Heart right ventricle (tissue), 16 donors: ENCODE measurements at regions not wholly inside any gene's neighbourhood (a gene's known extent, or its start where the extent isn't known, plus 50 kb on each side); places are given as distances from the start of the nearest gene placed in this dataset.

Experiments
- ATAC-seq, 8 donors: fragments of 200-7000 bp; cut with Tn5 transposase; one replicate each; pipeline ENCODE4 v1.9.1; 2020; ENCODE audit warnings: mild to moderate bottlenecking in 8 of 8, moderate library complexity in 8 of 8, moderate number of reproducible peaks in 1 of 8
- DNase-seq, 2 donors: peaks; one replicate each; pipeline ENCODE4 v3.0.0-alpha.2; 2020
- H3K27ac ChIP-seq, 10 donors: fragments of 200-600 bp; sonication (generic) in 2 of 10; one replicate each; pipeline versions ENCODE4 v1.5.0 to v1.8.0; 2020 to 2022; ENCODE audit warnings: mild to moderate bottlenecking in 3 of 10
- H3K27me3 ChIP-seq, 7 donors: fragments of 200-600 bp; one replicate each; pipeline ENCODE4 v1.8.0; 2021 to 2022; ENCODE audit warnings: mild to moderate bottlenecking in 2 of 7
- H3K36me3 ChIP-seq, 9 donors: fragments of 200-600 bp; sonication (generic) in 1 of 9; one replicate each; pipeline versions ENCODE4 v1.5.0 to v1.8.0; 2020 to 2022; ENCODE audit warnings: mild to moderate bottlenecking in 2 of 9
- H3K4me1 ChIP-seq, 9 donors: fragments of 200-600 bp; sonication (generic) in 1 of 9; one replicate each; pipeline versions ENCODE4 v1.5.0 to v1.8.0; 2020 to 2022; ENCODE audit warnings: mild to moderate bottlenecking in 4 of 9
- H3K4me3 ChIP-seq, 10 donors: fragments of 200-600 bp; sonication (generic) in 2 of 10; one replicate each; pipeline versions ENCODE4 v1.5.0 to v1.8.0; 2020 to 2022; ENCODE audit warnings: mild to moderate bottlenecking in 7 of 10, moderate library complexity in 2 of 10
- H3K9me3 ChIP-seq, 11 donors: fragments of 200-600 bp in 10 of 11; sonication (generic) in 2 of 11; one replicate each; pipeline versions ENCODE4 v1.5.0 to v1.8.0; 2013 to 2022; ENCODE audit warnings: mild to moderate bottlenecking in 2 of 11, control low read depth in 1 of 11, moderate library complexity in 1 of 11
- WGBS, 2 donors: extraction: QIAGEN DNeasy Blood & Tissue Kit; methylation state at CpG; one replicate each; pipeline ENCODE4 v1.1.7; 2013; ENCODE audit warnings: inconsistent platforms in 1 of 2; 5-methylcytosine and 5-hydroxymethylcytosine counted together
- intact Hi-C, 10 donors: fragments of 100-400 bp; cut with DNase I; formaldehyde crosslinking; loops; one replicate each; pipeline versions ENCODE4 v1.11.1 to v1.14.2; 2022
- TF ChIP-seq, protein P1 (sequence below), 9 donors: fragments of 200-600 bp; sonication (generic) in 2 of 9; IDR thresholded peaks; one replicate each; pipeline versions ENCODE4 v1.5.0 to v1.8.0; 2021 to 2022; ENCODE audit warnings: antibody characterized with exemption in 9 of 9, mild to moderate bottlenecking in 5 of 9, moderate library complexity in 1 of 9
- donor health status: Arrhythmogenic right ventricular cardiomyopathy.
- donor health status: ischemic (EF 13 %, LVEDD 7.1; RV severe dilation, severe dysfunction).
- donor health status: healthy with polysubstance abuse.
- donor health status: DM: no; HTN: yes; CAD: no.
- donor health status: DM: no; HTN: no; CAD: no.
- donor health status: ischemic (EF 25% LVEDD 6.9; RV normal size, moderate dysfunction).
- donor health status: ischemic (EF 25% LVEDD 5.7; RV mildly dilated, moderate dysfunction).
- donor health status: healthy.
- donor health status: DM: yes; HTN: yes; CAD: no.
- donor health status: Ischemic cardiomyopathy.
- donor health status: ischemic (EF 35%, LVEDD 5.7; RV mildly dilated, moderate dysfunction).
- donor health status: nonischemic (EF 11% LVEDD 7.7; RV severe dilation, severe dysfunction).
- donor health status: DM: yes; HTN: yes; CAD: no.
- donor health status: PGD.
- donor health status: ischemic (EF 29% LVEDD 5.4; RV normal size, mild dysfunction).
- donor health status: nonischemic (EF 23%, LVEDD 6.1; RV moderate dilation, normal function).

DNA sequence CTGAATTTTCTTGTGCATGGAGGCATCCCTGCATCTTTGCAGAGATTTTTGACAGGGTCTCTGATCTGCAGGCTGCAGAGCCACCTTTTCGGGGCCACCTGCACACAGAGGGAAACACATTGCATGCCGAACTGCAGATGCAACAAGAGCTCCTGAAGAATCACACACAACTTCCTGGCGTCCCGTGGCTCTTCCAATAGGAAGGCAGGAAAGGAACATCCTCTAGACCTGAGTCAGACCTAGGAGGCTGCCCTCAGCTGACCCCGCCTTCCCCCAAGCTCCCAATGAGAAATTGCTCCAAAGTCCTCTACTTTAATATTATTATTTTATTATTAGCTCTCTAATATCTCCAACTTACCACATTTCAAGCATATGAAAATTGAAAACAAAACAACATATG, 213.2 kb upstream of the ARRDC4 start:
- WGBS, 2 donors = 62 to 77% methylated on average over 5 of the region's 5 CpGs
- intact Hi-C loops = loop anchor here in 1 of 10 donors (10.0 kb wide), 1 partner anchor 513 kb away; no protein-coding TSS in a partner anchor
- no peak overlapping the region for H3K4me3 ChIP-seq
- ATAC-seq = no peak
- no peaks in the 10 kb centered on the region for H3K4me1 ChIP-seq
- TF ChIP-seq, protein P1, sequence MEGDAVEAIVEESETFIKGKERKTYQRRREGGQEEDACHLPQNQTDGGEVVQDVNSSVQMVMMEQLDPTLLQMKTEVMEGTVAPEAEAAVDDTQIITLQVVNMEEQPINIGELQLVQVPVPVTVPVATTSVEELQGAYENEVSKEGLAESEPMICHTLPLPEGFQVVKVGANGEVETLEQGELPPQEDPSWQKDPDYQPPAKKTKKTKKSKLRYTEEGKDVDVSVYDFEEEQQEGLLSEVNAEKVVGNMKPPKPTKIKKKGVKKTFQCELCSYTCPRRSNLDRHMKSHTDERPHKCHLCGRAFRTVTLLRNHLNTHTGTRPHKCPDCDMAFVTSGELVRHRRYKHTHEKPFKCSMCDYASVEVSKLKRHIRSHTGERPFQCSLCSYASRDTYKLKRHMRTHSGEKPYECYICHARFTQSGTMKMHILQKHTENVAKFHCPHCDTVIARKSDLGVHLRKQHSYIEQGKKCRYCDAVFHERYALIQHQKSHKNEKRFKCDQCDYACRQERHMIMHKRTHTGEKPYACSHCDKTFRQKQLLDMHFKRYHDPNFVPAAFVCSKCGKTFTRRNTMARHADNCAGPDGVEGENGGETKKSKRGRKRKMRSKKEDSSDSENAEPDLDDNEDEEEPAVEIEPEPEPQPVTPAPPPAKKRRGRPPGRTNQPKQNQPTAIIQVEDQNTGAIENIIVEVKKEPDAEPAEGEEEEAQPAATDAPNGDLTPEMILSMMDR (IDR thresholded peaks at IDR 0.05) = no peak
- H3K9me3 ChIP-seq = no peaks in the 10 kb centered on the region
- H3K27ac ChIP-seq = no peak overlapping the region
- no peaks in the 10 kb centered on the region for H3K36me3 ChIP-seq
- no peak for DNase-seq
- no peaks in the 10 kb centered on the region for H3K27me3 ChIP-seq

DNA sequence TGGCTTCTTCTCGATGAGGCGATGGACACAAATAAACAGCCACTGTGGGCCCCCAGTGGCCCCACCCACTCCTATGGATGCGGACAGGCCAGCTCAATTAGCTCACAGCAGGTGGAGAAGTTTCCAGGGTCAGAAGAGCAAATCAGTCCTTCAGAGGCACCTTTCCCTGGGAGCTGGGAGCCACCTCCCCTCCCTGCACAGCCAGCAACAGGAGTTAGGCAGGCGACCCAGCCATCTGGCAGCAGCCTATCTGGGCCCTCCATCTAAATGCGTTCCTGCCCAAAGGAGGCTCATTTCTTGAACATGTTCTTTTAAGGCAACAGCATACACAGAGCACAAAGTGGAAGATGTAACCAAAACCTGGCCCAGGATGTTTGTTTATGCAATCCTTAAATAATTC, 211.9 kb upstream of the ARRDC4 start:
- H3K36me3 ChIP-seq = no peaks in the 10 kb centered on the region
- no peaks in the 10 kb centered on the region for H3K9me3 ChIP-seq
- H3K4me1 ChIP-seq = no peaks in the 10 kb centered on the region
- ATAC-seq (no peak), DNase-seq (no peak)
- no peaks in the 10 kb centered on the region for H3K27me3 ChIP-seq
- no peak overlapping the region for H3K4me3 ChIP-seq
- TF ChIP-seq, protein P1 (IDR thresholded peaks at IDR 0.05) = no peak
- WGBS, 2 donors = 81 to 82% methylated on average over 5 of the region's 5 CpGs
- no peak overlapping the region for H3K27ac ChIP-seq
- intact Hi-C loops = loop anchor here in 1 of 10 donors (10.0 kb wide), 1 partner anchor 514 kb away; no protein-coding TSS in a partner anchor

DNA sequence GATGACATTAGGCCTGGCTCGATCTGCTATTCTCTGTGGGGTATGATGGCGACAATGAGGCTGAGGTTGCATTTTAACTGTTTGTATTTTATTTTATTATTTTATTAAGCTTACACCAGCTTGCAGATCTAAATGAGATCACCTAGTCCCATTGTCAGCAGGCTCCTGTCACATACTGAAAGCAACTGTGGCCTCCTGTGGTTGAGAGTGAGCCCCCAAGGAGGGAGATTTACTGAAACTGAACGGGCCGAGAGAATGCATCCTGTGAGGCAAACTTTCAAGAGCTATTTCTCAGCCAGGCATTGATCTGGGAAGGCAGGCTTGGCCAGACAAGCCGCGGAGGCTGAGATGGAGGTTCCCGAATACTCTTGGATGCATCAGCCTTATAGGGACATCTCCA, 210.4 kb upstream of the ARRDC4 start:
- TF ChIP-seq, protein P1 (IDR thresholded peaks at IDR 0.05) = no peak
- ATAC-seq (no peak), DNase-seq (no peak)
- Histone ChIP-seq H3K4me1 (no peaks in the 10 kb centered on the region), H3K4me3 (no peak overlapping the region), H3K27ac (no peak overlapping the region), H3K9me3 (no peaks in the 10 kb centered on the region), H3K36me3 (no peaks in the 10 kb centered on the region), H3K27me3 (no peaks in the 10 kb centered on the region)
- 71 to 74% methylated on average over 7 of the region's 7 CpGs for WGBS, 2 donors
- intact Hi-C loops = loop anchor here in 8 of 10 donors (5.0 to 10.0 kb wide), 4 partner anchors 1383 to 1395 kb away; no protein-coding TSS in a partner anchor

DNA sequence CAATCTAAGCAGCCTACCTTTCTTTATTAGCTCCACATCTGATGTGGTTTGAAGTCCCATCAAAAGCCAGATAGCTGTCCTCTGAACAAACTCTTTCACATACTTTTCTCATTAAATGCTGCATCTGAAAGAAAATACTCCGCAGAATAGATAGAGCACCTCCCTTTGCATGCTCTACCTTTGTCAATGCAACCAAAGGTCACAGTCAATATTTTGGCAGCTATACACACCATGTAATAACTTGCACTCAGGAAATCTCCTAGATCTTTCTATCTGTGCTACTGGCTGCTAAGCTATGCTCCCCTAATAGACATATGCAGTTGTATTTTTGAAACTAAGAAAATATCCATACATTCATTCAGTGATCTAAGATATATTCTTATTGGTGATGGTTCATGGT, 204.8 kb upstream of the ARRDC4 start:
- 90 to 93% methylated on average over 1 of the region's 1 CpG for WGBS, 2 donors
- H3K4me1 ChIP-seq = no peaks in the 10 kb centered on the region
- no peak overlapping the region for H3K4me3 ChIP-seq
- ATAC-seq = no peak
- no peaks in the 10 kb centered on the region for H3K9me3 ChIP-seq
- no peaks in the 10 kb centered on the region for H3K36me3 ChIP-seq
- TF ChIP-seq, protein P1 (IDR thresholded peaks at IDR 0.05) = no peak
- intact Hi-C loops = loop anchor here in 5 of 10 donors (10.0 kb wide), 2 partner anchors 1391 to 1401 kb away; no protein-coding TSS in a partner anchor
- H3K27me3 ChIP-seq = peaks cover 0 to 26% (median 13%) of the 10 kb centered on the region in 7 donors
- no peak for DNase-seq
- no peak overlapping the region for H3K27ac ChIP-seq
